SJCRH30 (cell line): ENCODE measurements at regions not wholly inside any gene's neighbourhood (a gene's known extent, or its start where the extent isn't known, plus 50 kb on each side); places are given as distances from the start of the nearest gene placed in this dataset.

Experiments
- DNase-seq, 2 experiments: peaks; one replicate each; pipeline ENCODE4 v3.0.0-alpha.2; 2015 to 2020
- H3K27ac ChIP-seq: fragments of 250-450 bp; sonication (Bioruptor Pico); 2 replicates; pipeline ENCODE4 v1.5.1; 2020; ENCODE audit warnings: mild to moderate bottlenecking, moderate library complexity
- H3K27me3 ChIP-seq: fragments of 250-450 bp; sonication (Bioruptor Pico); 2 replicates; pipeline ENCODE4 v1.5.1; 2020; ENCODE audit warnings: mild to moderate bottlenecking, moderate library complexity
- H3K36me3 ChIP-seq: fragments of 250-450 bp; sonication (Bioruptor Pico); 2 replicates; pipeline ENCODE4 v1.5.1; 2020; ENCODE audit warnings: mild to moderate bottlenecking, moderate library complexity
- H3K4me1 ChIP-seq: fragments of 250-450 bp; sonication (Bioruptor Pico); 2 replicates; pipeline ENCODE4 v1.5.1; 2020; ENCODE audit warnings: mild to moderate bottlenecking, moderate library complexity
- H3K4me3 ChIP-seq: fragments of 250-450 bp; sonication (Bioruptor Pico); 2 replicates; pipeline ENCODE4 v1.5.1; 2020; ENCODE audit warnings: mild to moderate bottlenecking, moderate library complexity
- H3K9me3 ChIP-seq: fragments of 250-450 bp; sonication (Bioruptor Pico); replicated peaks from 2 replicates; pipeline ENCODE4 v1.5.1; 2020; ENCODE audit warnings: mild to moderate bottlenecking, moderate library complexity

- Histone ChIP-seq H3K27ac (no peak overlapping the region), H3K4me1 (no peaks in the 10 kb centered on the region), H3K4me3 (no peak overlapping the region), H3K36me3 (no peaks in the 10 kb centered on the region), H3K9me3 (no peaks in the 10 kb centered on the region), H3K27me3 (no peaks in the 10 kb centered on the region)
- no peak for DNase-seq
Measured at GRCh38 chr3:84074767-84075166, 884.0 kb upstream of the CADM2 start.

GRCh38 chr3:84077479-84077878 lies 881.3 kb upstream of the CADM2 start:
- Histone ChIP-seq H3K27me3 (no peaks in the 10 kb centered on the region), H3K9me3 (no peaks in the 10 kb centered on the region), H3K4me1 (no peaks in the 10 kb centered on the region), H3K36me3 (no peaks in the 10 kb centered on the region), H3K27ac (no peak overlapping the region), H3K4me3 (no peak overlapping the region)
- peak in 1 of 2 experiments; percentile 26 for DNase-seq

GRCh38 chr3:84082726-84083125 lies 876.1 kb upstream of the CADM2 start:
- H3K4me3 ChIP-seq, result no peak overlapping the region
- H3K27ac ChIP-seq, result no peak overlapping the region
- no peaks in the 10 kb centered on the region for H3K4me1 ChIP-seq
- H3K36me3 ChIP-seq, result no peaks in the 10 kb centered on the region
- no peaks in the 10 kb centered on the region for H3K9me3 ChIP-seq
- no peaks in the 10 kb centered on the region for H3K27me3 ChIP-seq
- DNase-seq, result no peak

GRCh38 chr3:84092907-84093306 lies 865.9 kb upstream of the CADM2 start:
- no peak for DNase-seq
- no peaks in the 10 kb centered on the region for H3K4me1 ChIP-seq
- no peak overlapping the region for H3K27ac ChIP-seq
- no peak overlapping the region for H3K4me3 ChIP-seq
- no peaks in the 10 kb centered on the region for H3K27me3 ChIP-seq
- no peaks in the 10 kb centered on the region for H3K9me3 ChIP-seq
- no peaks in the 10 kb centered on the region for H3K36me3 ChIP-seq

GRCh38 chr3:84096188-84096587 lies 862.6 kb upstream of the CADM2 start:
- Histone ChIP-seq H3K36me3 (no peaks in the 10 kb centered on the region), H3K4me3 (no peak overlapping the region), H3K27ac (no peak overlapping the region), H3K4me1 (no peaks in the 10 kb centered on the region), H3K27me3 (no peaks in the 10 kb centered on the region), H3K9me3 (no peaks in the 10 kb centered on the region)
- no peak for DNase-seq

- H3K4me1 ChIP-seq, result no peaks in the 10 kb centered on the region
- no peaks in the 10 kb centered on the region for H3K36me3 ChIP-seq
- no peak for DNase-seq
- no peak overlapping the region for H3K4me3 ChIP-seq
- no peaks in the 10 kb centered on the region for H3K27me3 ChIP-seq
- no peaks in the 10 kb centered on the region for H3K9me3 ChIP-seq
- no peak overlapping the region for H3K27ac ChIP-seq
Measured at GRCh38 chr3:84100861-84101260, 857.9 kb upstream of the CADM2 start.

- Histone ChIP-seq H3K4me1 (peaks cover 26% of the 10 kb centered on the region), H3K9me3 (no peaks in the 10 kb centered on the region), H3K36me3 (no peaks in the 10 kb centered on the region), H3K4me3 (peak overlapping the region; percentile 3; the same call in 1 of the 2 replicates), H3K27me3 (no peaks in the 10 kb centered on the region), H3K27ac (peak overlapping the region; percentile 95)
- DNase-seq, result peak; percentile 54 to 81
Measured at GRCh38 chr3:84108442-84108971, 850.3 kb upstream of the CADM2 start.

- peaks cover 26% of the 10 kb centered on the region for H3K4me1 ChIP-seq
- H3K27ac ChIP-seq, result peak overlapping the region; percentile 95
- no peak overlapping the region for H3K4me3 ChIP-seq
- H3K27me3 ChIP-seq, result no peaks in the 10 kb centered on the region
- H3K36me3 ChIP-seq, result no peaks in the 10 kb centered on the region
- no peaks in the 10 kb centered on the region for H3K9me3 ChIP-seq
- no peak for DNase-seq
Measured at GRCh38 chr3:84109911-84110310, 848.9 kb upstream of the CADM2 start.

GRCh38 chr3:84110787-84111186 lies 848.0 kb upstream of the CADM2 start:
- no peaks in the 10 kb centered on the region for H3K27me3 ChIP-seq
- H3K27ac ChIP-seq, result no peak overlapping the region
- no peaks in the 10 kb centered on the region for H3K36me3 ChIP-seq
- no peaks in the 10 kb centered on the region; the same call in 1 of the 2 replicates for H3K9me3 ChIP-seq
- peaks cover 26% of the 10 kb centered on the region for H3K4me1 ChIP-seq
- no peak overlapping the region for H3K4me3 ChIP-seq
- DNase-seq, result no peak

- H3K4me3 ChIP-seq, result no peak overlapping the region
- DNase-seq, result no peak
- H3K27me3 ChIP-seq, result no peaks in the 10 kb centered on the region
- H3K36me3 ChIP-seq, result no peaks in the 10 kb centered on the region
- H3K9me3 ChIP-seq, result no peaks in the 10 kb centered on the region
- no peak overlapping the region for H3K27ac ChIP-seq
- no peaks in the 10 kb centered on the region for H3K4me1 ChIP-seq
Measured at GRCh38 chr3:84125201-84125721, 833.5 kb upstream of the CADM2 start.

GRCh38 chr3:84125760-84126159 lies 833.0 kb upstream of the CADM2 start:
- Histone ChIP-seq H3K27me3 (no peaks in the 10 kb centered on the region), H3K36me3 (no peaks in the 10 kb centered on the region), H3K9me3 (no peaks in the 10 kb centered on the region), H3K4me3 (no peak overlapping the region), H3K4me1 (no peaks in the 10 kb centered on the region), H3K27ac (no peak overlapping the region)
- no peak for DNase-seq

- H3K4me3 ChIP-seq, result no peak overlapping the region
- H3K36me3 ChIP-seq, result no peaks in the 10 kb centered on the region
- H3K27me3 ChIP-seq, result no peaks in the 10 kb centered on the region
- no peaks in the 10 kb centered on the region for H3K9me3 ChIP-seq
- DNase-seq, result no peak
- no peak overlapping the region for H3K27ac ChIP-seq
- no peaks in the 10 kb centered on the region for H3K4me1 ChIP-seq
Measured at GRCh38 chr3:84126160-84126559, 832.6 kb upstream of the CADM2 start.

- H3K36me3 ChIP-seq, result no peaks in the 10 kb centered on the region
- no peak for DNase-seq
Measured at GRCh38 chr3:84128024-84128423, 830.8 kb upstream of the CADM2 start.

GRCh38 chr3:84136425-84136824 lies 822.4 kb upstream of the CADM2 start:
- no peaks in the 10 kb centered on the region for H3K4me1 ChIP-seq
- no peaks in the 10 kb centered on the region for H3K27me3 ChIP-seq
- H3K36me3 ChIP-seq, result no peaks in the 10 kb centered on the region
- no peaks in the 10 kb centered on the region for H3K9me3 ChIP-seq
- peak in 1 of 2 experiments; percentile 10 for DNase-seq
- no peak overlapping the region for H3K4me3 ChIP-seq
- H3K27ac ChIP-seq, result no peak overlapping the region

More at GRCh38 chr3:84128024-84128423, 830.8 kb upstream of the CADM2 start:
- H3K9me3 ChIP-seq, result no peaks in the 10 kb centered on the region
- no peaks in the 10 kb centered on the region for H3K27me3 ChIP-seq
- H3K4me1 ChIP-seq, result no peaks in the 10 kb centered on the region
- H3K27ac ChIP-seq, result no peak overlapping the region
- H3K4me3 ChIP-seq, result no peak overlapping the region

- no peaks in the 10 kb centered on the region for H3K9me3 ChIP-seq
- H3K27me3 ChIP-seq, result no peaks in the 10 kb centered on the region
- H3K4me3 ChIP-seq, result no peak overlapping the region
- no peak overlapping the region for H3K27ac ChIP-seq
- H3K4me1 ChIP-seq, result no peaks in the 10 kb centered on the region
- no peak for DNase-seq
- H3K36me3 ChIP-seq, result no peaks in the 10 kb centered on the region
Measured at GRCh38 chr3:84140631-84141030, 818.2 kb upstream of the CADM2 start.

- no peak for DNase-seq
- no peaks in the 10 kb centered on the region for H3K4me1 ChIP-seq
- H3K9me3 ChIP-seq, result no peaks in the 10 kb centered on the region
- no peaks in the 10 kb centered on the region for H3K27me3 ChIP-seq
- no peak overlapping the region for H3K4me3 ChIP-seq
- H3K27ac ChIP-seq, result no peak overlapping the region
- no peaks in the 10 kb centered on the region for H3K36me3 ChIP-seq
Measured at GRCh38 chr3:84141571-84141970, 817.2 kb upstream of the CADM2 start.
